Femur (tissue), 1 donor: ENCODE measurements at regions not wholly inside any gene's neighbourhood (a gene's known extent, or its start where the extent isn't known, plus 50 kb on each side); places are given as distances from the start of the nearest gene placed in this dataset.
A peak's percentile ranks its signal among the peaks of the same experiment; 100 is the strongest.

Experiments used
- DNase-seq: peaks from one replicate; pipeline ENCODE4 v3.0.0-alpha.2; 2017

DNA sequence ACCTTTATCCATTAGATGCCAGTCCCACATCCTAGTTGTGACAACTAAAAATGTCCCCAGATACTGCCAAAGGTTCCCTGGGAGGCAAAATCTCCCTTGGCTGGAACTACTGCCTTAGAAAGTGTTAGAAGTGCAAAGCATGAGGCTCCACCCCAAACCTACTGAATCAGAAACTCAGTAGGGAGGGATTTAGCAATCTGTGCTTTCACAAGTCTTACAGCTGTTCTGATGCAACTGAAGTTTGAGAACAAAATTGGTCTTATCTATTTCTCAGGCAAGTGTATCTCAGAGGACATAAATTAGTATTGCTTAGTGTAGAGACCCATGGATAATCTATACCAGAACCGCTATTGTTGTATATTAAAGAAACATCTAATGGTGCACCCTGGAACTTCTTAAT is 70.2 kb downstream of the CLDN1 start:
- no peak for DNase-seq

DNA sequence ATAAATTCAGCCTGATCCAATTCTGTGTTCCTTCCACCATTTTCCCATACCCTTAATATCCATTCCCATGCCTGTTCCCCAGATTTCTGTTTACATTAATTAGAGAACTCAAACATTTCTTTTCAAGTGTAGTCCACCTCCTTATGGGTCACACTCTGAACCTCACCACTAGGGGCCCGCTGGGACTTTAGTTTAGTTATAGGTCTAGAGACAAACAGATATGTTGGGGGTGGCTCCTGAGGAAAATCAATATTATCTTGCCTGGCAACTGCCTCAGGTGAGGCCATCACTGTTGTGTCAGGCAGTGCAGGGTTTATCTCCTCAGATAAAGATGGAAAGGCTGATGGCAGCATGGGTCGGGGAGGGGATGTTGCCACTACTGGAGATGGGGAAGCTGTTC is 72.8 kb downstream of the CLDN1 start:
- no peak for DNase-seq

DNA sequence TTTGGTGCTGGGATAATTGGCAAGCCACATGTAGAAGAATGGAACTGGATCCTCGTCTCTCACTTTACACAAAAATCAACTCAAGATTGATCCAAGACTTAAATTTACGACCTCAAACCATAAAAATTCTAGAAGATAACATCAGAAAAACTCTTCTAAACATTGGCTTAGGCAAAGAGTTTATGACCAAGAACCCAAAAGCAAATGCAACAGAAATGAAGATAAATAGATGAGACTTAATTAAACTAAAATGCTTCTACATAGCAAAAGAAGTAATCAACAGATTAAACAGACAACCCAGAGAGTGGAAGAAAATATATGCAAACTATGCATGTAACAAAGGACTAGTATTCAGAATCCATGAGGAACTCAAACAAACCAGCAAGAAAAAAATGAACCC is 80.1 kb downstream of the CLDN1 start:
- DNase-seq = no peak

DNA sequence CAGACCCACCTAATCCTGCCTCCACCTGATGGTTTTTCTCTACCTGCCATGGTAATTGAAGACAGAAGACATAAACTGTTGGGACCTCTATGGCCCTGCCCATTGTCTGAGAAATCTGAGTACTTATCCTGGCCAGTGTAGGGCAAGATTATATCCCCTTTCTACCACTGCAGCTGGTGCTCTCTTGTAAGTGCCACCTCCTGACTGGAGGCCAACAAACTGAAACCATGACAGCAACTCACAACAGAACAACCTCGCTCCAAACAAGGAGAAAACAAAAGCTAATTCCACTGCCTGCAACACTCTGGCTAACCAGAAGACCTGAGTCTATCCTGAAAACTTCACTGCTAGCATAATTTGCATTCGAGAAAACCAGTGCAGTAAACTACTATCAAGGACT is 82.9 kb downstream of the CLDN1 start:
- no peak for DNase-seq

DNA sequence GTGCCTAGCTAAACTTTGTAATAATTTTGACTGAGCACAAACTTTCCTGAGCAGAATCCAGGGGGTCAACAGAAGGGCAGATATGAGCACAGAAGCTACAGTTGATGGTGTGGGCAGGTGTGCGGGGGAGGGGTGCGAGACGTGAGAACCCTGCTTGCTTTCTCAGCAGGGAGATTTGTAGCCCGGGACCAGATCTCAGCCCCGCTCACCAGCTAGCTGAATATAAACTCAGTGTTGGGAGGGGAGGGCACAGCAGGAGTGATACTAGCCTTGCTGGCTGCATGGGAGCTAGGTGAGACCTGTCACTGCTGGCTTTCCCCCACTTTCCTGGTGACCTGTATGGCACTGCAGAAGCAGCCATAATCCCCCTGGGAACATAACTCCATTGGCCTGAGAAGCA is 83.4 kb downstream of the CLDN1 start:
- no peak for DNase-seq

DNA sequence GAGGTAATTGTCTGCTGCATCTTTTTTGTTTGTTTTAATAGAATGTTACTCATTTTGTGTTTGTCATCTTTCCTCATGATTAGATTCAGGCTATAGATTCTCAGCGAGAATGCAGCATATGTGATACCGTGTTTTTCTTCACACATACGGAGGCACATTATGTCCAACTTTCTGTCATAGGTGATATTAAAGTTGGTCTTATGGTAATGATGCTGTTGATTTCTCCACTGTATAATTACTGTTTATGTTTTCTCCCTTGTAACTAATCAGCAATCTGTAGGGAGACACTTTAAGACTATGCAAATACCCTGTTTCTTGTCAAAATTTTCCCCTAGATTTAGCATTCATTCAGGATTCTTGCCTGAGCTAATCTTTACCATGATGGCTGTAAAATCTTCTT is 87.6 kb downstream of the CLDN1 start:
- DNase-seq = no peak

DNA sequence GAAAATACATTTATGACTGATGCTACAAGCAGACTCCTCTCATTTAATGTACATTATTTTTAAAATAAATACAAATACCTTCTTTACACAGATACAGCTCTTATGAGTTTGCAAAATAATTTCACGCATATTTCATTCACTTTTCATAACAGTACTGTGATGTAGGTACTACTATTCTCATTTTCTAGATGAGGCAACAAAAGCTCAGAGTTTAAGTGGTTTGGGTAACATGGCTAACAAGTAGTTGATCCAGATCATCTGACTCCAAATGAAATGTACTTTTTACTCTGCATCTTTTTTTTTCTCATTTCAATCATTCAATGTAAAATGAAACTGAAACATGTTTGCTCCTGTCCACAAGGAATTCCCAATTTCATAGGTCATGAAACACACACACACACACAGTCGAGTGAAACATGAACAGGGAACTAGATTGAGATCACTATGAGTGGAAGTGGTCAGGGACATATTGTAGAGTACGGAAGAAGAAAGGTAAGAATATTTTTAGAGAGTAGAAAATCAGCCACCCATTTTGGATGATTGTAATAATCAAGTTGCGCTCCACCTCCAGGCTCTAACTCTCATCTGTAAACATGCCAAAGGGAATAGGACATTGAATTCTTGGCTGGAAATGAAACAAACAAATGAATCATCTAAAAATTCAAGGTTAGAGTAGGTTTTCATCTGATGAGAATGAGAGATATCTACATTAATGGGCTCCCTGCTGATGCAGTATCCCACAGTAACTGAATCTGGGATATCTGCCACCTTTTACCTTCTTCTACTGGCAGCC is 92.4 kb downstream of the CLDN1 start:
- no peak for DNase-seq

DNA sequence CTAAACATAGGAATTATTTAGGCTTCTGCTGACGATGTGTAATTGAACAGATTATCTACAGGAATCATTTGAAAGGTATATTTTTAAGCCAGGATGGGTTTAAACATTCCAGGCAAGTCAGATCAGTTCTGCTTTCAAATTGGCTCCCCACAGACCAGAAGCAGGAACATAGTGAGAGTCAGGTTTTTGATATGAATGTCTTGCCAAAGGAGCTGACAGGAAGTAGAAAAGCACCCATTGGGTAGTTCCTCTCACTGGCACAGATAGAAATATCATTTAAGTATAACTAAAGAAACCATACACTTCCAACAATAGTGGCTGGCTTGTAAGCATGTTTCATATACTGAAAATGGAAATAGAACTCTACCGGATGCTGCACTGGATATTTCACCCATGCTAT is 95.2 kb downstream of the CLDN1 start:
- DNase-seq = no peak

DNA sequence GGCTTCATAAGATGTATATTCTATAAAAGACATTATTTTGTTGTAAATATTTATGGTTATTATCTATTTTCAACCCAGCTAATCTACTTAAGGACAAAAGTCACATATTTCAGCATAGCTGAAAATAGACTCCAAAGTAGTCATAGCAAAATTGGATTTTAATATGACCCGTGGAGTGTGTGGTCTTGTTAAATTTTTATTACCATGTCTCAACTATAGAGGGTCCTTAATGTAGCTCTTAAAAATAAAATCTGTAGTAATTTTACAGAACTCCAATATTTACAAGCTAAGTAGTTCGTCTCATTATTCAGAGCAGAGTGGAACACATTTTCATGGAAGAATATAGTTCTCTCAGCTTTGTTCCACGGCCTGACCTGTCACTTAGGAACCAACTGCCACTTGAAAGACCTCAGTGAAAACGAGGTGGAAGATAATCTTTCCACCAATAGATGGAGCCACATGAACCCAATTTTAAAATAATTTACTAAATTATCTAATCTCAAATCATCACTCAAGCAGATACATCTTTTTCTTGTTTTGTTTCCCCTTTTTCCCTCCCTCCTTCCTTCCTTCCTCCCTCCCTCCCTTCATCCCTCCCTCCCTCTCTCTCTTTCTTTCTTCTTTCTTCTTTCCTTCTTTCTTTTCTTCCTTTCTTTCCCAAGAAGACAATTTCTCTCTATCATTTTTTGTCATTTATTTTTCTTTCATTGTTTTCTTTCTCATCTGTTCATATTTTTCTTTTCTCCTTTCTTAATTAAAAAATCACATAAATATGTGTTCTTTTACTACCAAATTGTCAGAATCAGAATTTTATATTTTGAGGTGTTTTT is 97.2 kb downstream of the CLDN1 start:
- no peak for DNase-seq

DNA sequence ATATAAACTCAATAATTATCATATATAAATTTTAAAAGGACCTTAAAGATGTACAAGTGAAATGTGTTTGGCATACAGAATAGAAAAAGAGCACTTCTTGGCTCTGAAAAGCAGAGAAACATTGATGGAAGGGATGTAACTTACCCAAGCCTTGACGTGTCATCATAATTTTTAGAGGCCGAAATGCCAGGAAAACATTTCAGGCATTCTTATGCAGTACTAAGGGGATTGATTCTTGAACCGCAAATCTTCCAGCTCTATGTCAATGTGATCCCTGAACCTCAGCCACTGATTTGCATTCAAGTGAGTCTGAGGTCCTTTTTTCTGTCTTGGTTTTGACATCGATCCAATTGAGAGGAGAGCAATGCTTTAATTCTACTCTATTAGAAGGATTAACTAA is 97.8 kb downstream of the CLDN1 start:
- no peak for DNase-seq

DNA sequence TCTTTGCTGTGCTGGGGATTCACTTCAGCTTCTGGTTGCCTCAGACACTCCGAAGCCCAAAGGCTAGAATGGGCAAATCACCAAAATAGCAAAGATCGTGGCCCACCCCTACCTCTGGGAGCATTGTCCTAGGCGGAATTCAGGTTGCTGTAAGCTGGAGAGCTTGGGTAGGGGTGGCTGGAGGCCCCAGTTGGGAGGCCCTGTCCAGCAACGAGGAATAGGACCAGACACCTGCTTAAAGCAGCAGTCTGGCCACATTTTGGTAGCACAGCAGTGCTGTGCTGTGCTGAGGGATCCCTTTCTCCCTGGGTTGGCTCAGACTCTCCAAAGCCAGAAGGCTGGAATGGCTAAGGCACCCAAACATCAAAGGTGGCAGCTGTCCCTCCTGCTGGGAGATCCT is 99.3 kb downstream of the CLDN1 start:
- DNase-seq = no peak

DNA sequence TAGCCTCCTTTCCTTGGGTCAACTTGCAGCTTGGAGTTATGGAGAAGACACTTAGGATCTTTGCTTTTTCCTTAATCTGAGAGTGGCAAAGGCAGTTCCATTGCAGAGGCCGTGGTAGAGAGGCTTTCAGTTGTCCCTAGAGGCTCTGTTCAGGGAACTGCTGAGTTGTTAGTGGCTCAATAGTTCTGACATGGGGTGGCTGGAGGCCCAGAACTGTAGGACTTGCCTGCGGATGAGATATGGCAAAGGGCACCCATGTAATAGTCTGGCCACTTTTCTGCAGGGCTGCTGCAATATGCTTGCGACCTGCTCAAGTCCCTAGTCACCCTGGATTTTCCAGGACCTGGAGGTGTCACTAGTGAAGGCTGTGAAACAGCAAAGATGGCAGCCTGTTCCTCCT is 99.9 kb downstream of the CLDN1 start:
- no peak for DNase-seq

DNA sequence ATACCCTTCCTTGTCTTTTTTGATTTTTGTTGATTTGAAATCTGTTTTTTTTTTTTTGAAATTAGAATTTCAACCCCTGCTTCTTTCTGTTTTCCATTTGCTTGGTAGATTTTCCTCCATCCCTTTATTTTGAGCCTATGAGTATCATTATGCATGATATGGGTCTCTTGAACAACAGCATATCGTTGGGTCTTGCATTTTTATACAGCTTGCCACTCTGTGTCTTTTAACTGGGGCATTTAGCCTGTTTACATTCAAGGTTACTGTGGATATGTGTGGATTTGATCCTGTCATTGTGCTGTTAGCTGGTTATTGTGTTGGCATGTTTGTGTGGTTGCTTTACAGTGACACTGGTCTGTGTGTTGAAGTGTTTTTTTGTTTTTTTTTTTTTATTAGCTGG is 99.7 kb upstream of the P3H2 start:
- no peak for DNase-seq

DNA sequence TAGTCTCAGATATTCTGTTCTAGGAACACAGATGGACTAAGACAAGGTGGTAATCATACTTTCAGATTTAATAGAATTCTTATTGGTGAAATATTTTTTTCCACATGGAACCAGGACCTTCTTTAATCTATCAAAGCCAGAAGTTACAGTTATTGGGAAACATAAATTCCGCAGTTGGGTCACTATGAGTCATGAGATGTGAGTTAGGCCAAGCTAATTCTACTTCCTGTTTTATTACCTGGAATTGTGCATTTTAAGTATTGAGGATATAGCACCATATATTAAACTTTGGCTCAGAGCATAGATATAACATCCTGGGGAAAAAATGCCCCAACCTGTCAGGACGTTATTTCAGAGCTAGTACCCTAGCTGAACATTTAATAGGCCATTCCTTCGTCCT is 96.4 kb upstream of the P3H2 start:
- DNase-seq = no peak

DNA sequence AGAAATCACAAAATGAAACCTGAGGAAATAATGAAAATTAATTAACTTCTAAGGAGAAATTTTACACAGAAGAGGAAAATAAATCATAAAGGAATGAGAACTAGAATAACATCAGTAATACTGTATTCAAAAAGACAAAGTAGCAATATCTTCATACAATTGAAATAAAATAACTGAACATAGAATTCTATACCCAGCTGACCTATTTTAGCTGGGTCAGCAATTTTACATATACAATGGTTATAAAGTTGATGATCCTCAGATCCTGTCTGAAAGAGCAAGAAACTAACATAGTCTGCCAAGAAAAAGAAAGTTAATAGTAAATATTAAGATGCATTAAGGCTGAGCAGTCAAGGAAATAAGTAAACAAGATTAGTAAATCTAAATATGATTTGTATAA is 93.0 kb upstream of the P3H2 start:
- DNase-seq = no peak

DNA sequence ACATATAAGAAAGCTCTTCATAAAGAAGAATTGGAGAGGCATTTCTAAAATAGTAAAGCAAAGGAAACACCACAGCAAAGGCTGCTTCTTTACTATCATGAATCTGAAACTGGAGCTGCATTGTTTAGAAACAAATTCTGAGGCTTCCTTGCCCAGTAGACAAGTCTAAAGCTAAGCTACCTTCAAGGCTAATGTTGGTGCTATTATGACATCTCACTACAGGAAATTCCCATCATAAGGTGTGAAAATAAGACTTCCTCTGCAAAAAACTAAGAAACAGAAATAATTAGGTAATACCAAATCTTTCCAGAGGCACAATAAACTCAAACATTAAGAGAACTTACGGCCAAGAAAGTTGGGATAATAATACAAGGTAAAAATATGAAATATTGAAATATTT is 89.9 kb upstream of the P3H2 start:
- DNase-seq = no peak

DNA sequence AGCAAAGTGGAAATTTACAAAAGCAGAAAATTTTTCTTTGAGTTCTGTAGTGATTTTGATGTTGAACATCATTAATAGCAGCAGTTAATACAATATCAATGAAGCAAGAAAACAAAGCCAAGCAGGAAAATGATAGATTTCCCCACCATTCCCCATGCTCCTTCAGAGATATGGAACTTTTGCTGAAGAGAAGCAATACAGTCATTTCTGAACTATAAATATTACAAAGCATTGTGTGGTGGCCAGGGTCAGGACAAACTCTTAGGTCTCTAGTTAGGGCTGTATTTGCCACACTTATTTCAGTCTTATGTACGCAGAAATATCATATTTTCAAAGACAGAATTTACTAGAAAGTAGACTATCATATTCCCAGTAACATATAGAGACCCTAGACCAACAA is 88.8 kb upstream of the P3H2 start:
- DNase-seq = no peak

DNA sequence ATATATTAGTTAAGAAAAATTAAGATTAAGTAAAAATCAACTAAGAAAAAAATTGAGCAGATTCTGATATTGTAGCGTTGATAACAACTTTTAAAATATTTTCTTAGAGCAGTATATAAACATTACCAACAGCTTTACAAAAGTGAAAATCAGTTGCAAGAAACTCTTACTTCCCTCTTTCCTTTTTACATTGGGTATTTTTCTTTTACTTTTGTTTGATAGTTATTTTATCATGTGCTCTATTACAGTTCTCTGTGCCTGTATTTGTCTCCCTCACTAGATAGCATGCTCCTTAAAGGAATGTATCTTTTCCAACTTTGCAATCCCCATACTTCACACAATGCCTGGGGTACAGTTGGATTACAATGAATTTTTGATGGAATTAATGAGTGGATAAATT is 87.5 kb upstream of the P3H2 start:
- DNase-seq = no peak

DNA sequence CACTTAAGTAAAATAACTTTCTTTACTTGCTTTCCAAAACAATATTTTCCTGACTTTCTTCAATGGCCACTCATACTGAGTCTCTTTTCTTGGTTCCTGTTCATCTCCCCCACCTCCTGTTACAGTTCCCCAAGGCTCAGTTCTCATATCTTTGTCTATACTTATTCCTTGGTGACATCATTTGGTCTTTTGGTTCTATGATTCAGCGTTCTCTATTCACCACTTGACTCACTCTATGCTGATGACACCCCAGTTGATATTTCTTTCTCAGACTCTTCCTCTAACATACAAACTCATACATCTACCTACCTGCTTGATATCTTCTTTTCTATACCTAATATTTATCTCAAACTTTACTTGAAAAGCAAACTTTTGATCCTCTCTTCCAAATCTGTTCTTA is 85.0 kb upstream of the P3H2 start:
- no peak for DNase-seq

DNA sequence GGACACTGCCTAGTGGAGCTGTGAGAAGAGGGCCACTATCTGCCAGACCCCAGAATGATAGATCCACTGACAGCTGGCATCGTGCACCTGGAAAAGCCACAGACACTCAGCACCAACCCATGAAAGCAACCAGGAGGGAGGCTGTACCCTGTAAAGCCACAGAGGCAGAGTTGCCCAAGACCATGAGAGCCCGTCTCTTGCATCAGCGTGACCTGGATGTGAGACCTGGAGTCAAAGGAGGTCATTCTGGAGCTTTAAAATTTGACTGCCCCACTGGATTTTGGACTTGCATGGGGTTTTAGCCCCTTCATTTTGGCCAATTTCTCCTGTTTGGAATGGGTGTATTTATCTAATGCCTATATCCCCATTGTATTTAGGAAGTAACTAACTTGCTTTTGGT is 83.5 kb upstream of the P3H2 start:
- no peak for DNase-seq

DNA sequence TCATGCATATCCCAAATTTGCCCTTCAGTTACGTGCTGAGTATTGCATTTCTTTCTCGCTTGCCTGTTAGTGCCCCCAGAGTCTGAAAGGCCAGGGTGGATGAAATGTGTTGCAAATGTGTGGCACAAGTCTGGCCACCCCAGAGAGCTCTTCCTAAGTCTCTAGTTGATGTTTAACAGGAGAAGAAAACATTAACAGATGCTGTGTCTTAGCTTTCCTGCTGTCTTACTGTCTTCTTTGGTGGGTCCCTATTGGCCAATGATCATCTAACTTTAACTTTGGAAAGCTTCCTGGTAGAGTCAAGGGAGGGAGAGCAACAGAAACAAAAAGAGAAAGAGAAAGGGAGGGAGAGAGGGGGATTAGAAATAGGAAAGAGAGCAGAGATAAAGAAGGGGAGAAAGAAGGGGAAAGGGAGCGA is 76.7 kb upstream of the P3H2 start:
- no peak for DNase-seq

DNA sequence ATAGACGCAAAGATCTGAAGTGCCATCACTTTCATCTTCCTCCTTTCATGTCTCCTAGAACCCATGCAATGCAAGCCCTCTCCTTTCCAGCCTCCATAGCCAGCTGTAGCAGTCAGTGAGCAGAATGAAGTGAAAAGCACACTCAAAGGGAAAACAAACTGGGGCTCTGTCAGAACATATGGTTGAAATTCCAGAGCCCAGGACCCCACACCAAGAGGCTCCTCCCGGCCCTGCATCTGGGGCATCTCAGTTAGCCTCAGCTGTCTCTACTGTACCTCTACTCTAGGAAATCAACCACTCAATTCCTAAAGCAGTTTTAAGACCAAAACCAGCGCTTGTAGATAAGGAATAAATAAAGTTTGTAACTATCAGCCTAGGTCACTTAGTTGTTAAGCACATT is 73.8 kb upstream of the P3H2 start:
- DNase-seq = no peak

DNA sequence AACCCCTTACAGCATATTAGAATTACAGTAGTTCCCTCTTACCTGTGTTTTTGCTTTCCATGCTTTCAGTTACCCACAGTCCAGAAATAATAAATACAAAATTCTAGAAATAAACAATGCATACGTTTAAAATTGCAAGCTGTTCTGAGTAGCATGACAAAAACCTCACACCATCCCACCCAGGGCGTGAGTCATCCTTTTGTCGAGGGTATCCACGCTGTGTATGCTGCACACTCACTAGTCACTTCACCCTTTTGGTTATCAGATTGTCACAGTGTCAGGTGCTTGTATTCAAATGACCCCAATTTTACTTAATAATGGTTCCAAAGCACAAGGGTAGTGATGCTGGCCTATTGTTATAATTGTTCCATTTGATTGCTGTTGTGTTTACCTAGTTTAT is 72.5 kb upstream of the P3H2 start:
- no peak for DNase-seq

DNA sequence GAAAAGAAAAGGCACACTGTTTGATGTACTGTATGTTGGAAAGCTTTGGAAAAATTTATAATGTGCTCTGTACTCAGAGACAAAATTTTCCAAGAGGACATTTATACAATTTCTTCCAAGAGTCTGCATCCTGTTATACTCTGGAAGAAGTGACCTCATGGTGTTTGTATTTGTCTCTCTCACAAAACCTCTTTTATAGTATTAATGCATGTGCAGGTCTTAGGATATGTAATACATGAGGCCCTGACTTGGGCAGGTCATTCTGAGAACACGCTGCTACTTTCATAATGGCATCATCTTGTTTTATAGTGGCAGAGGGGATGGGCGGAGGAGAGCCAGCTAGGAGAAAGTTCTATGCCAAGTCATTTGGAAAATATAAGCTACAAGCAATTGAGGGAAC is 72.0 kb upstream of the P3H2 start:
- peak; percentile 46 for DNase-seq

DNA sequence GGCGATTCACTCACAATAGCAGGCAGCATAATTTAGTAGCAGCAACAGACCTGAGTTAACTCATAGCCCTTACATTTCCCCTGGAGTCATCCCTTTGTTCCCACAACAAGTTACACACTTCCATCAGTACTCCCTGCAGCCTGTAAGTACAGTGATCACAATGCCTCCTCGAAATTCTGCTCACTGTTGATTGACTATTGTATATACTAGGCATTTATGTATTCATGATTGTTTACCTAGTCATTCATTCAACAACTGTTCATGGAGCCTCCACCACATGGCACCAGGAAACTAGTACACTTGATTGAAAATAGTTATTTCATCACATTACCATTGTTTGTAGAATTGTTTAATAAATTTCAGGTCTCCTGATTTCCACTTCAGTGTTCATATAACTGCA is 71.4 kb upstream of the P3H2 start:
- no peak for DNase-seq
